Fibroblast of lung (primary cell): ENCODE measurements at regions not wholly inside any gene's neighbourhood (a gene's known extent, or its start where the extent isn't known, plus 50 kb on each side); places are given as distances from the start of the nearest gene placed in this dataset.

Experiments used
- CTCF ChIP-seq, 2 donors: IDR thresholded peaks in 1 of 2; conservative IDR thresholded peaks in 1 of 2; 1 replicate in 1 of 2; 2 replicates in 1 of 2; pipeline ENCODE4 v1.5.1; 2011 to 2012; ENCODE audit warnings: low read length in 2 of 2, control low read depth in 1 of 2, inconsistent platforms in 1 of 2, low read depth in 1 of 2, mild to moderate bottlenecking in 1 of 2
- EZH2 ChIP-seq: IDR thresholded peaks from 2 replicates; pipeline ENCODE4 v1.5.1; 2012; ENCODE audit warnings: low read length, control low read depth, mild to moderate bottlenecking; ENCODE audit errors: missing control alignments

GRCh38 chr6:168981187-168981586, 272.5 kb downstream of the THBS2 start:
- no peak for TF ChIP-seq CTCF (conservative IDR thresholded peaks at IDR 0.05 in 1 of 2, IDR thresholded peaks at IDR 0.05 in 1 of 2; ENCODE audit: low read depth in 1 of 2, low read length in 2 of 2)
- TF ChIP-seq EZH2, result no peak
